ENCODE measurements at regions not wholly inside any gene's neighbourhood (a gene's known extent, or its start where the extent isn't known, plus 50 kb on each side); places are given as distances from the start of the nearest gene placed in this dataset.

- DNase-seq = no peak
Measured at GRCh38 chr7:25559581-25560367, 331.5 kb upstream of the NPVF start.

GRCh38 chr7:25562673-25563182 lies 334.4 kb upstream of the NPVF start:
- no peak for DNase-seq

- no peak for DNase-seq
Measured at GRCh38 chr7:25565002-25565401, 336.7 kb upstream of the NPVF start.

GRCh38 chr7:25565949-25566348 lies 337.7 kb upstream of the NPVF start:
- DNase-seq = peak; percentile 63

- DNase-seq = no peak
Measured at GRCh38 chr7:25567430-25567829, 339.1 kb upstream of the NPVF start.

DNA sequence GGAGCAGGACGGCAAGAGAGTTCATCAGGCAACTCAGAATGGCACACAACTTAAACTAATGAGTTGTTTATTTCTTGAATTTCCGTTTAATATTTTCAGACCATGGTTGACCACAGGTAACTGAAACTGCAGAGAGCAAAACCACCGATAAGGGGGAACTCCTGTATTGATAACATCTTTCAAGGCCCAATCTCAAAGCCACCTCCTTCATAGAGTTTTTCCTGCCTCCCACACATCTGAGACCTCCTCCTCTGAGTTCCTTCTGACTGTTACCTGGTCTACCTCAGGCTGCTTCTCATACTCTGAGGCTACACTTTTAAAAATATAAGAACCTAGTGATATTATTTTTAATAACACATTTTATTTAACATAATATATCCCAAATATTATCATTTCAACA lies 341.5 kb upstream of the NPVF start:
- DNase-seq = no peak

DNA sequence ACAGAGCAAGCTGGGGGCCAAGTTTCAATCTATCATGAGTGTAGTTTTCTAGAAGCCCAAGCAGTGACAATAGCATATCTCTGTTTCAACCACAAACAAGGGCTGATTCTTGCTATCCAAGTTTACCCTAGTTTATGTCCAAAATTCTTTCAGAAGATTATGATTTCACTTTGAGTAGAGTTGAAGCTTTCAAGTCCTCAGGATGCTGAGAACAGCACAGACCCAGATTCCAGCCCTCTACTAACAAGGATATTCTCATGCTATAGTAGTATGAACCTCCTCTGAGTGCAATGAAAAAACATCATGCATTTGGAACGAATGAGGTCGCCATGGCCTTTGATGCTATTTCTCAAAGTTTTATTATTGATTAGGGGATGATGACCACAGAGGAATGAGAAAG lies 344.1 kb upstream of the NPVF start:
- DNase-seq = no peak

- DNase-seq = no peak
Measured at GRCh38 chr7:25574828-25575227, 346.5 kb upstream of the NPVF start.

DNA sequence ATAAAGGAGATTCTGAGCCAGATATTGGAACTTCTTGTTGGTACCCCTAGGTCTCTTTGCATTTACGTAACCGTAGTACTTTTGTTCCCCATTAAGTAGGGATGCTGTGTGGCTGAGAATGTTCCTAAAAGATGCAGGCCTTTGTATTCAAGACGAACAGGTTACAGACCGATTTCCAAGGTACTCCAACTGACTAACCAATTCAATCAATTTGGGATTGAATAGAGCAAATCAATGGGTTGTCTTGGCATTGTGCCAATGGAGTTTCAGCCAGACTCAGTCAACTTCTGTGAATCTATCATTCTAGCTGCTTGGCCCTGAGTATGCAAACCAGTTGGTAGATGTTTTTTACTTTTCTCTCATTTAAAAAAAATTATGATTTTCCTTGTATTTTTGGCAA lies 347.3 kb upstream of the NPVF start:
- DNase-seq = no peak

GRCh38 chr7:25578991-25579777 lies 350.9 kb upstream of the NPVF start:
- DNase-seq = no peak

- no peak for DNase-seq
Measured at GRCh38 chr7:25579778-25580075, 351.4 kb upstream of the NPVF start.

- no peak for DNase-seq
Measured at GRCh38 chr7:25580141-25580540, 351.9 kb upstream of the NPVF start.

DNA sequence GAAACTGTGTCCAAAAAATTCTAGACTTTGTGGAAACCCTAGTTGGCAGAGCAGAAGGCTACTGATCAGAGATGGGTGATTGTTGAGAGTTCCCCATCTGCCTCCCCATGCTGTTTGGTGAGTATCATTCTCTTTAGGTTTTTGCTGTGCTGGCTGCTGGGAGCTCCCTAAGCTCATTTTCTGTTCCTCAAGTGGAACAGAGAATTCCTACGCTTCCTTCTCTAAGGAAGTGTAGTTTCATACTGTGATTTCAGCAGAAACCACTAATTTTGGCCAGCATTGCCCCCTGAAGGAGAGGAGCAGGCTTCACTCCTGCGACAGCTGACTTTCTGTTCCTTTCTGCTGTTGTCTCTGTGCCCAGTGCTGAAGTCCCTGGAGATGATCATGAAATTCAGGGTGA lies 355.3 kb upstream of the NPVF start:
- no peak for DNase-seq

DNA sequence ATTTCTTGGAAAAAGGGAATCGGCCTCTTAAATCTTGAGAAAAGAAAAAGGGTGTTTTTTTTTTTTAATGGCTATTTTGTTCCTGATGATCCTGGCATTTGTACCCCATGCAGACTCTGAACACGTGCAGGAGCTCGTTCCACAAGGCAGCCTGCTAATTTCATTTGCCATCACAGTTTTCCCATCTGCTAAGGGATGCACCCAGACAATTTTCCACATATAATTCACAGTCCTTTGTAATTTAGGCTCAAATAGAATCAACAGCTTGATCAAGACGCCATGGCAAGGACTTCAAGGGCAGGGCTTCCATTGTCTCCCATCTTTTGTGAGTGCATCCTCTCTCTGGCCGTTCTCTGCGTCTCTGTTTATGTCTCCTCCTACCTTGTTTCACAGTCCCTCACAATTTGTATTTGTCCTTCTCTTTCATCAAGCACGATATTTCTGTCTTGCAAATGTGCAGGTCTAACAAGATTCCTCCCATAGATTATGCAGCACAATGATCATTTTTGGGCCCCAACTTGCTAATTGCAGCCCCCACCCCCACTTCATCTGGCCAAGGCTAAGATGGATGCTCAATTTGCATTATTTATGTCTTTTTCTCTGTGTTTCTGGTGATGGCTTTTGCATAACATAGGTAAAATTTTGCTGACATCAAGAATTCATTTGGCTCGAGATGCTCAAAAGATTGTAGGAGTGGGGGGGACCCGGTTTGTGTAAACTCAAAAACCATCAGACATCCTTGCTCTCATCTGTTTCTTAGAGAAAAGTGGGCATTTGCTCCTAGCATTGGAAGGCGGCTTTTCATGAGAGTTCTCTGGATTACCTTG lies 356.0 kb upstream of the NPVF start:
- DNase-seq = no peak

DNA sequence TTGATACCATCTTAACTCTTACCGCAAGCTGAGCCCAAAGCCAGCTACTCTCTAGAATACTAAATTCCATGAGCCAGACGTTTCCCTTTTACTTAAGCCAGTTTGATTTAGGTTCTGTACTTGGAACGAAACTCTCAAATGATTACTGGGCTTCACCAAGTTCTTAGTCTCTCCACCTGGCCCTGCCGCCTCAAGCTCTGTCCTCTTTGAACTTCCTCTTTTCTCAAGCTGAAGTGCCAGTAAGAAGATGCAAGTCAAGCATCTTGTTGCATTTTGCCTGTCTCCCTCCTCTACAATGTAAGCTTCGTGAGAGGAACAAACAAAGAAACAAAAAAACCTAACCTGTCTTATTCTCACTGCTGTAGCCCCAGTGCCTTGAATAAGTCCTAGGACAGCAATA lies 358.2 kb upstream of the NPVF start:
- no peak for DNase-seq

DNA sequence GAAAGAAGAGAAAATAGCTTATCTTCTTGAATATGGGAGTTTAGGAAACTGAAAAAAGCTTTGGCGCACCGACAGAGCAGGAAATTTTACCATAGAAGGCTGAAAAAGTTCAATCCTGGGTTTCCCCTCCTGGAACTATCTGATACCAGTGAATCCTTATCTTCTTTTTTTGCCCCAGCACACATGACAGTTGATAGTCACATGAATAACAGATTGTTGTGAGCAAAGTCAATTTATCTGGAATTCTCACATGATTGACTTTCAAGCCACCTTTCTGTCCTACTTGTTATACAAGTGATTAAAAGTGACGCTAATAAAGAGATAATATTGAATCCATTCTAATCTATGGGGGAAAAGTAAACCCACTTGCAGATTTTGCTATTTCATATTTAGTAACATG lies 365.8 kb upstream of the NPVF start:
- DNase-seq = no peak

- DNase-seq = no peak
Measured at GRCh38 chr7:25594728-25595127, 366.4 kb upstream of the NPVF start.

DNA sequence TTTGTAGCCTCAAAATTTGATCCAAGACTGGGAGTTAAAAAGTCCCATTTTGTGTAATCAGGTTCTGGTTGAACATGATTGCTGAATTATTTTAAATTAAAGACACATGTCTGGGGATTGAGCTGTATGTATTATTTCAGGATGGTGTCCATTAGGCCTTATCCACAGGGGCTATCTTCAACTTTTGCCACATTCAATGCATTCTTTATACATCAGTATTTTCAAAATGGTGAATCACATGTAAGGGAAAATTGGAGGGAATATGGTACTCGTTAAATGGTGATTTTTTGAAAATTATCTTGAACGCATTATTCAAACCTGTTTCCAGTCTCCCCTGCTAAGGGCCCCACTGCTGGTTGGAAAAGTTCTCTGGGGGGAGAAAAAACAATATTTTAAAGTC lies 367.7 kb upstream of the NPVF start:
- DNase-seq = no peak

- no peak for DNase-seq
Measured at GRCh38 chr7:25596443-25596842, 368.2 kb upstream of the NPVF start.

DNA sequence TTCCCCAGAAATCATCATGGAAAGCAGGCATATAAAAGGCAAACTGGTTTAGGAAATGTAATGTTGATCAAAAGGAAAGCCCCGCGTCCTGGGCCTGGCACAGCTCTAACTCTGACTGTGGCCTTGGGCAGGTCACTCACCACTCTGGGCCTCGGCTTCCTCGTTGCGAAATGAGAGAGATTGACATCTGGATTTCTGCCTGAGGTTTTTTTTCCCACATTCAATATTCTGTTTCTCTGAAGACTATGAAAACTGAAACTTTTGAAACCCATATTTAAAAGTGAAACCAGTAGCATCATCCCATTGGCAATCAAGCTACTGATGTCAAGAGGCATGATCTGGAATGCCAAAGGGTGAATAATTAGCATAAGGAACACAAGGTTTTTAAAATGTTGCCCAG lies 369.7 kb upstream of the NPVF start:
- no peak for DNase-seq

DNA sequence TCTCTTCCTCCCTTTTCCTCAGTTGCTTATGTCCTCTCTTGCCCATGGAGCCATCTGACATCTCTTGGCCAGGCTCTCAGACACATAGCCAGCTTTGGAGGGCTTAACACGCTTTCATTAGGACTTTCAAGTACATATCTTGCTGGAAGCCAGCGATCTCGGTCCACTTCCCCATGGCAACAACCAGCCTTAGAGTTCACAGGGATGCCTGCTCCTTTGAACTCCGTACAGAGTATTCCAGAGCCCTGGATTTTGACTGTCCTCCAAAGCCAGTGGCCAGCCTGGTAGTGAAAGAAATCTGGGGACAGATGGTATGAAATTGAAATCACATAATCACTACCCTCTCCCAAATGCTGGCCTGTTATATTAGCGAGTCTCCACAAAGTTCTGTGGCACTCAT lies 370.5 kb upstream of the NPVF start:
- DNase-seq = no peak

- no peak for DNase-seq
Measured at GRCh38 chr7:25600262-25600920, 372.1 kb upstream of the NPVF start.

Measured in EL (cell line).